Limb (tissue), 2 donors: ENCODE measurements at regions not wholly inside any gene's neighbourhood (a gene's known extent, or its start where the extent isn't known, plus 50 kb on each side); places are given as distances from the start of the nearest gene placed in this dataset.

Experiments used
- DNase-seq, 2 donors: peaks; one replicate each; pipeline ENCODE4 v3.0.0-alpha.2; 2016; ENCODE audit errors: extremely low spot score in 2 of 2

- DNase-seq = no peak
These were observed 473.5 kb downstream of the TNS1 start for GRCh38 chr2:217529271-217529670.

- no peak for DNase-seq
These were observed 475.1 kb downstream of the TNS1 start for GRCh38 chr2:217527590-217528202.

GRCh38 chr2:217525076-217525475 lies 477.7 kb downstream of the TNS1 start:
- no peak for DNase-seq

GRCh38 chr2:217523286-217523685 lies 479.5 kb downstream of the TNS1 start:
- no peak for DNase-seq

- no peak for DNase-seq
These were observed 481.0 kb downstream of the TNS1 start for GRCh38 chr2:217521820-217522219.

- no peak for DNase-seq
These were observed 482.3 kb downstream of the TNS1 start for GRCh38 chr2:217520356-217521010.

GRCh38 chr2:217517402-217517801 lies 485.4 kb downstream of the TNS1 start:
- DNase-seq = no peak

GRCh38 chr2:217515615-217516309 lies 487.0 kb downstream of the TNS1 start:
- no peak for DNase-seq

GRCh38 chr2:217513258-217513657 lies 489.5 kb downstream of the TNS1 start:
- DNase-seq = no peak

- DNase-seq = no peak
These were observed 490.1 kb downstream of the TNS1 start for GRCh38 chr2:217512728-217513127.

GRCh38 chr2:217512259-217512658 lies 490.5 kb downstream of the TNS1 start:
- no peak for DNase-seq

- no peak for DNase-seq
These were observed 490.9 kb downstream of the TNS1 start for GRCh38 chr2:217511850-217512249.

GRCh38 chr2:217510771-217511291 lies 492.0 kb downstream of the TNS1 start:
- DNase-seq = peak; percentile 86 to 93

- DNase-seq = no peak
These were observed 497.5 kb downstream of the TNS1 start for GRCh38 chr2:217505303-217505702.

GRCh38 chr2:217501887-217502286 lies 500.9 kb downstream of the TNS1 start:
- no peak for DNase-seq

- DNase-seq = no peak
These were observed 504.9 kb downstream of the TNS1 start for GRCh38 chr2:217497843-217498377.

- no peak for DNase-seq
These were observed 508.2 kb downstream of the TNS1 start for GRCh38 chr2:217494557-217494956.

- no peak for DNase-seq
These were observed 511.5 kb downstream of the TNS1 start for GRCh38 chr2:217491271-217491670.

GRCh38 chr2:217489145-217489960 lies 513.4 kb downstream of the TNS1 start:
- no peak for DNase-seq

- DNase-seq = no peak
These were observed 518.7 kb downstream of the TNS1 start for GRCh38 chr2:217484046-217484445.

- DNase-seq = no peak
These were observed 520.6 kb downstream of the TNS1 start for GRCh38 chr2:217482056-217482710.
